ENCODE measurements at regions not wholly inside any gene's neighbourhood (a gene's known extent, or its start where the extent isn't known, plus 50 kb on each side); places are given as distances from the start of the nearest gene placed in this dataset.

- Histone ChIP-seq H3K18ac (ENCODE audit: low read depth, low read length) (no peak overlapping the region), H3K4me1 (ENCODE audit: control insufficient read depth, insufficient read depth, low read length) (no peaks in the 10 kb centered on the region), H2AFZ (replicated peaks; ENCODE audit: low read length, poor library complexity) (no peak overlapping the region), H3K27me3 (ENCODE audit: control insufficient read depth, insufficient read depth, low read length) (no peaks in the 10 kb centered on the region; the same call in 1 of the 2 replicates), H3K27ac (ENCODE audit: insufficient read depth, low read length) (no peak overlapping the region), H3K4me2 (ENCODE audit: low read depth, low read length) (no peak overlapping the region), H3K23ac (ENCODE audit: low read depth, low read length) (no peak overlapping the region), H3K4ac (ENCODE audit: low read depth, low read length) (no peak overlapping the region), H3K14ac (replicated peaks; ENCODE audit: low read depth, low read length) (no peak overlapping the region), H3K79me1 (ENCODE audit: low read depth in 1 of 2, low read length in 2 of 2) (no peaks in the 10 kb centered on the region), H4K20me1 (ENCODE audit: insufficient read depth, low read length) (no peaks in the 10 kb centered on the region), H4K8ac (ENCODE audit: low read depth in 2 of 2, low read length in 2 of 2) (no peak overlapping the region), H2BK15ac (ENCODE audit: low read depth, low read length) (no peak overlapping the region), H2AK9ac (replicated peaks; ENCODE audit: low read depth, low read length, poor library complexity) (no peak overlapping the region), H2BK5ac (ENCODE audit: low read depth, low read length, poor library complexity, severe bottlenecking) (no peak overlapping the region), H3K36me3 (ENCODE audit: control insufficient read depth, insufficient read depth, low read length) (no peaks in the 10 kb centered on the region), H4K91ac (ENCODE audit: insufficient read depth, low read depth, low read length) (no peak overlapping the region), H4K5ac (ENCODE audit: low read depth, low read length) (no peak overlapping the region), H3K9me1 (ENCODE audit: insufficient read depth, low read length) (no peaks in the 10 kb centered on the region), H3K9me3 (ENCODE audit: control insufficient read depth, insufficient read depth, low read length) (no peaks in the 10 kb centered on the region), H3K4me3 (ENCODE audit: insufficient read depth, low read depth, low read length) (no peak overlapping the region), H3K9ac (ENCODE audit: low read depth, low read length) (no peak overlapping the region), H2AK5ac (ENCODE audit: low read depth, low read length) (no peak overlapping the region), H2BK20ac (ENCODE audit: low read depth, low read length) (no peak overlapping the region), H2BK120ac (ENCODE audit: low read depth, low read length) (no peak overlapping the region), H3K56ac (ENCODE audit: extremely low read depth, insufficient read depth, low read length) (no peak overlapping the region)
- TF ChIP-seq, protein P1, sequence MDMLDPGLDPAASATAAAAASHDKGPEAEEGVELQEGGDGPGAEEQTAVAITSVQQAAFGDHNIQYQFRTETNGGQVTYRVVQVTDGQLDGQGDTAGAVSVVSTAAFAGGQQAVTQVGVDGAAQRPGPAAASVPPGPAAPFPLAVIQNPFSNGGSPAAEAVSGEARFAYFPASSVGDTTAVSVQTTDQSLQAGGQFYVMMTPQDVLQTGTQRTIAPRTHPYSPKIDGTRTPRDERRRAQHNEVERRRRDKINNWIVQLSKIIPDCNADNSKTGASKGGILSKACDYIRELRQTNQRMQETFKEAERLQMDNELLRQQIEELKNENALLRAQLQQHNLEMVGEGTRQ (IDR thresholded peaks at IDR 0.05; ENCODE audit: low read depth, low read length), result no peak
- TF ChIP-seq MAFK (IDR thresholded peaks at IDR 0.05; ENCODE audit: low read depth, low read length) (no peak), RAD21 (IDR thresholded peaks at IDR 0.05; ENCODE audit: low read length) (no peak), MXI1 (IDR thresholded peaks at IDR 0.05; ENCODE audit: borderline replicate concordance, low read depth, low read length) (no peak), FOS (IDR thresholded peaks at IDR 0.05; ENCODE audit: low read depth, low read length) (no peak), MAZ (IDR thresholded peaks at IDR 0.05; ENCODE audit: borderline replicate concordance, low read depth, low read length) (no peak), NFE2L2 (IDR thresholded peaks at IDR 0.05; ENCODE audit: low read depth, low read length) (no peak), BHLHE40 (IDR thresholded peaks at IDR 0.05; ENCODE audit: low read depth, low read length) (no peak), RCOR1 (IDR thresholded peaks at IDR 0.05; ENCODE audit: insufficient replicate concordance, low read length) (no peak)
- TF ChIP-seq, protein P2, sequence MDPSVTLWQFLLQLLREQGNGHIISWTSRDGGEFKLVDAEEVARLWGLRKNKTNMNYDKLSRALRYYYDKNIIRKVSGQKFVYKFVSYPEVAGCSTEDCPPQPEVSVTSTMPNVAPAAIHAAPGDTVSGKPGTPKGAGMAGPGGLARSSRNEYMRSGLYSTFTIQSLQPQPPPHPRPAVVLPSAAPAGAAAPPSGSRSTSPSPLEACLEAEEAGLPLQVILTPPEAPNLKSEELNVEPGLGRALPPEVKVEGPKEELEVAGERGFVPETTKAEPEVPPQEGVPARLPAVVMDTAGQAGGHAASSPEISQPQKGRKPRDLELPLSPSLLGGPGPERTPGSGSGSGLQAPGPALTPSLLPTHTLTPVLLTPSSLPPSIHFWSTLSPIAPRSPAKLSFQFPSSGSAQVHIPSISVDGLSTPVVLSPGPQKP (IDR thresholded peaks at IDR 0.05; ENCODE audit: borderline replicate concordance, low read depth, low read length), result no peak
- in situ Hi-C loops (cut with MboI; ENCODE audit: low sequenced_read_pairs) (no loop called here), dilution Hi-C loops (cut with HindIII; ENCODE audit: low sequenced_read_pairs, unreplicated experiment) (no loop called here), intact Hi-C loops (cut with micrococcal nuclease) (no loop called here)
- CTCF ChIA-PET, result no interaction called here
- no peak for ATAC-seq (ENCODE audit: low read depth)
- no CpG with 5 or more reads among the region's 2 CpGs for WGBS, 2 experiments (ENCODE audit: extremely low coverage in 2 of 2, insufficient read length in 1 of 2)
- no TSS peak for BruUV-seq (replicated peaks)
- POLR2A ChIA-PET (ENCODE audit: unreplicated experiment), result no interaction called here
- no peak for DNase-seq
Measured at GRCh38 chr18:50457639-50458038, 82.8 kb downstream of the SKA1 start.

All from IMR-90 (cell line).